ENCODE measurements at regions not wholly inside any gene's neighbourhood (a gene's known extent, or its start where the extent isn't known, plus 50 kb on each side); places are given as distances from the start of the nearest gene placed in this dataset.

DNA sequence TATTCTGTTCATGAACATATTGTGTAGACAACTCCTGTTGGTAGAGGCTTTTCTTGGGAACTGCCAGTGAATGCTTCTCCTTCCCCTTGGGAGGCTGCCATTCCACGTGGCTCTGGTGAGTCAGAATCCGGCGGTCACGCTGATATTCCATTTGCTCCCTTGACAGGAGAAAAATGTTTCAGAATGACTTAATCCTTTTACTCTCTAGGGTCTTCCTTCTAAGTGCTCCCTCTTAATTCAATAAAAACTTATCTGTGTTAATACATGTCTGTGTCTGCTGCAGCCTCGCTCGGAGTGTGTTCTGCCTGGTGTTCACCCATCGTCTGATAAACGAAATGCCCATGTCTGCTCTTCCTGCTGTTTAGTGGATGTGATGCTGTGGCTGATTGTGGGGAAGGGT lies 278.6 kb downstream of the ARHGAP12 start:
- Histone ChIP-seq H3K9ac (ENCODE audit: control insufficient read depth, extremely low read depth, insufficient read depth, low read length) (no peak overlapping the region), H2AFZ (ENCODE audit: control insufficient read depth, low read length) (peak overlapping the region; percentile 10), H3K4me3 (ENCODE audit: control insufficient read depth in 2 of 3, extremely low read depth in 1 of 3, insufficient read depth in 2 of 3, low read depth in 1 of 3, low read length in 3 of 3) (peak overlapping the region in 1 of 3 experiments; percentile 10), H3K27me3 (ENCODE audit: control insufficient read depth, extremely low read depth, insufficient read depth, low read length) (no peaks in the 10 kb centered on the region), H4K20me1 (ENCODE audit: control insufficient read depth, extremely low read depth, insufficient read depth, low read length) (no peaks in the 10 kb centered on the region), H3K79me2 (ENCODE audit: control insufficient read depth, insufficient read depth, low read length) (no peaks in the 10 kb centered on the region), H3K27ac (ENCODE audit: control insufficient read depth, insufficient read depth, low read length) (no peak overlapping the region), H3K4me1 (ENCODE audit: control insufficient read depth, extremely low read depth, insufficient read depth, low read length) (peaks cover 33% of the 10 kb centered on the region), H3K4me2 (ENCODE audit: control insufficient read depth, extremely low read depth, insufficient read depth, low read depth, low read length) (peak overlapping the region; percentile 48), H3K9me3 (ENCODE audit: control insufficient read depth, low read depth, low read length) (no peaks in the 10 kb centered on the region), H3K9me1 (ENCODE audit: control insufficient read depth, extremely low read depth, insufficient read depth, low read length) (no peaks in the 10 kb centered on the region), H3K36me3 (ENCODE audit: control insufficient read depth in 2 of 2, extremely low read depth in 1 of 2, insufficient read depth in 2 of 2, low read length in 2 of 2) (no peaks in the 10 kb centered on the region)
- peak; percentile 89 for FAIRE-seq
- DNase-seq (ENCODE audit: low read depth, low spot score) = no peak
- TF ChIP-seq CTCF (optimal IDR thresholded peaks at IDR 0.05 in 1 of 3, IDR thresholded peaks at IDR 0.05 in 1 of 3, conservative IDR thresholded peaks at IDR 0.05 in 1 of 3; ENCODE audit: extremely low read depth in 1 of 3, insufficient read depth in 2 of 3, low read length in 3 of 3) (no peak), EZH2 (IDR thresholded peaks at IDR 0.05; ENCODE audit: low read length) (no peak)
- dilution Hi-C loops (cut with MboI; ENCODE audit: extremely low pct_ligation_motif_present, low sequenced_read_pairs) = no loop called here

DNA sequence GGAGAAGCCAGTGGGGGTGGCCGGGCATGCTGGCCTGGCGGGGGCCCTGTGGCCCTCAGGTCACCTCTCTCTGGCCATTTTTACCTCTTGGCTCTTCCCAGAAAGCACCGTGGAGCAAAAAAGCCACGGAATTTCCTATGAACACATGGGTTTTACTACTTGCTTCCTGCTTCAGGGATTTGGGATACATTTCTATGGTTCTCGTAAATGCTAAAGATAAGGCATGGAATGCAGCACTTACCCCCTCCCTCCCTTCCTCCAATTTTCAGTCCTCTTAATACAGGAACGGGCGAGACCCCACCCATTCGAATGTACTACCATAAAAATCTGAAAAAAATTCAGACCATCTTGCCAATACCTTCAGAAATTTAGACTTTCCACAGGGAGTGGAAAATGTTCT lies 279.7 kb downstream of the ARHGAP12 start:
- H3K9me1 ChIP-seq (ENCODE audit: control insufficient read depth, extremely low read depth, insufficient read depth, low read length) = no peaks in the 10 kb centered on the region
- dilution Hi-C loops (cut with MboI; ENCODE audit: extremely low pct_ligation_motif_present, low sequenced_read_pairs) = no loop called here
- H4K20me1 ChIP-seq (ENCODE audit: control insufficient read depth, extremely low read depth, insufficient read depth, low read length) = no peaks in the 10 kb centered on the region
- TF ChIP-seq EZH2 (IDR thresholded peaks at IDR 0.05; ENCODE audit: low read length) (no peak), CTCF (optimal IDR thresholded peaks at IDR 0.05 in 1 of 3, IDR thresholded peaks at IDR 0.05 in 1 of 3, conservative IDR thresholded peaks at IDR 0.05 in 1 of 3; ENCODE audit: extremely low read depth in 1 of 3, insufficient read depth in 2 of 3, low read length in 3 of 3) (no peak)
- H3K9me3 ChIP-seq (ENCODE audit: control insufficient read depth, low read depth, low read length) = no peaks in the 10 kb centered on the region
- DNase-seq (ENCODE audit: low read depth, low spot score) = no peak
- no peaks in the 10 kb centered on the region for H3K27me3 ChIP-seq (ENCODE audit: control insufficient read depth, extremely low read depth, insufficient read depth, low read length)
- H3K9ac ChIP-seq (ENCODE audit: control insufficient read depth, extremely low read depth, insufficient read depth, low read length) = no peak overlapping the region
- no peak overlapping the region for H3K4me2 ChIP-seq (ENCODE audit: control insufficient read depth, extremely low read depth, insufficient read depth, low read depth, low read length)
- H3K36me3 ChIP-seq (ENCODE audit: control insufficient read depth in 2 of 2, extremely low read depth in 1 of 2, insufficient read depth in 2 of 2, low read length in 2 of 2) = no peaks in the 10 kb centered on the region
- FAIRE-seq = no peak
- H3K79me2 ChIP-seq (ENCODE audit: control insufficient read depth, insufficient read depth, low read length) = no peaks in the 10 kb centered on the region
- H3K4me1 ChIP-seq (ENCODE audit: control insufficient read depth, extremely low read depth, insufficient read depth, low read length) = peaks cover 42% of the 10 kb centered on the region
- no peak overlapping the region for H3K4me3 ChIP-seq (ENCODE audit: control insufficient read depth in 2 of 3, extremely low read depth in 1 of 3, insufficient read depth in 2 of 3, low read depth in 1 of 3, low read length in 3 of 3)
- H2AFZ ChIP-seq (ENCODE audit: control insufficient read depth, low read length) = no peak overlapping the region
- no peak overlapping the region for H3K27ac ChIP-seq (ENCODE audit: control insufficient read depth, insufficient read depth, low read length)
